Right lobe of liver (tissue), 4 donors: ENCODE measurements at regions not wholly inside any gene's neighbourhood (a gene's known extent, or its start where the extent isn't known, plus 50 kb on each side); places are given as distances from the start of the nearest gene placed in this dataset.

ENCODE experiments used
- POLR2A ChIP-seq: fragments of 450-650 bp; IDR thresholded peaks from one replicate; pipeline ENCODE4 v1.6.1; 2017; ENCODE audit warnings: antibody characterized with exemption, mild to moderate bottlenecking
- TF ChIP-seq, protein P1 (sequence below), 4 donors: fragments of 200-600 bp in 3 of 4; fragments of 450-650 bp in 1 of 4; IDR thresholded peaks; one replicate each; pipeline versions ENCODE4 v1.5.1 to v1.8.0; 2016 to 2022; ENCODE audit warnings: antibody characterized with exemption in 4 of 4, mild to moderate bottlenecking in 2 of 4
- donor health status: DM: no; HTN: no; CAD: no.
- donor health status: DM: no; HTN: no; CAD: no.
- donor health status: DM: no; HTN: yes; CAD: no.

DNA sequence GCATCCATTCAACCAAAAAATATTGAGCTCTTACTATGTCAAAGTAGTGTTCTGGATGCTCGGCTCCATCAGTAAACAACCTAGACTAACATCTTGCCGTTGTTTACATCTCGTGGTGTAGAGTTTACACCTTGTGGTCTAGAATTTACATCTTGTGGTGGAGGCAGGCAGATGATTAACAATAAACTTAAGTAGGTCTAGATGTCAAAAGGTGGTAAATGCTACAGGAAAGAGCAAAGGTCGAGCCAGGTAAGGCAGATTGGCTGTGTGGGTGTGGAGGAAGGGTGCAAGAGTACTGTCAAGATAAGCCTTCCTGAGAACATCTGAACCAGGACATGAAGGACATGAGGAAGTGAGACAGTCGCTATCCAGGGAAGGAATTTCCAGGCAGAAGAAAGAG is 88.4 kb upstream of the ESR1 start:
- TF ChIP-seq, protein P1, sequence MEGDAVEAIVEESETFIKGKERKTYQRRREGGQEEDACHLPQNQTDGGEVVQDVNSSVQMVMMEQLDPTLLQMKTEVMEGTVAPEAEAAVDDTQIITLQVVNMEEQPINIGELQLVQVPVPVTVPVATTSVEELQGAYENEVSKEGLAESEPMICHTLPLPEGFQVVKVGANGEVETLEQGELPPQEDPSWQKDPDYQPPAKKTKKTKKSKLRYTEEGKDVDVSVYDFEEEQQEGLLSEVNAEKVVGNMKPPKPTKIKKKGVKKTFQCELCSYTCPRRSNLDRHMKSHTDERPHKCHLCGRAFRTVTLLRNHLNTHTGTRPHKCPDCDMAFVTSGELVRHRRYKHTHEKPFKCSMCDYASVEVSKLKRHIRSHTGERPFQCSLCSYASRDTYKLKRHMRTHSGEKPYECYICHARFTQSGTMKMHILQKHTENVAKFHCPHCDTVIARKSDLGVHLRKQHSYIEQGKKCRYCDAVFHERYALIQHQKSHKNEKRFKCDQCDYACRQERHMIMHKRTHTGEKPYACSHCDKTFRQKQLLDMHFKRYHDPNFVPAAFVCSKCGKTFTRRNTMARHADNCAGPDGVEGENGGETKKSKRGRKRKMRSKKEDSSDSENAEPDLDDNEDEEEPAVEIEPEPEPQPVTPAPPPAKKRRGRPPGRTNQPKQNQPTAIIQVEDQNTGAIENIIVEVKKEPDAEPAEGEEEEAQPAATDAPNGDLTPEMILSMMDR (IDR thresholded peaks at IDR 0.05) = no peak
- no peak for TF ChIP-seq POLR2A
